Endothelial cell of umbilical vein (primary cell): ENCODE measurements at regions not wholly inside any gene's neighbourhood (a gene's known extent, or its start where the extent isn't known, plus 50 kb on each side); places are given as distances from the start of the nearest gene placed in this dataset.

Source experiments
- EZH2 ChIP-seq: IDR thresholded peaks from 2 replicates; pipeline ENCODE4 v1.6.1; 2012; ENCODE audit warnings: borderline replicate concordance, low read depth, mild to moderate bottlenecking, moderate library complexity, low read length, inconsistent platforms; ENCODE audit not compliant: severe bottlenecking
- JUN ChIP-seq: IDR thresholded peaks from 2 replicates; pipeline ENCODE4 v1.6.1; 2011; ENCODE audit warnings: borderline replicate concordance, low read depth; ENCODE audit not compliant: insufficient read length, insufficient read depth
- MAX ChIP-seq: IDR thresholded peaks from 2 replicates; pipeline ENCODE4 v1.6.1; 2011; ENCODE audit not compliant: insufficient read depth, insufficient read length
- POLR2A ChIP-seq: IDR thresholded peaks from 2 replicates; pipeline ENCODE4 v1.6.1; 2012; ENCODE audit warnings: low read depth, mild to moderate bottlenecking, control low read depth, low read length
- POLR2AphosphoS5 ChIP-seq: IDR thresholded peaks from 2 replicates; pipeline ENCODE4 v1.6.1; 2012; ENCODE audit warnings: low read depth, mild to moderate bottlenecking, control low read depth, low read length, moderate library complexity; ENCODE audit not compliant: insufficient read depth
- TF ChIP-seq, protein P1 (sequence below), 2 donors: IDR thresholded peaks; 1 replicate in 1 of 2; 2 replicates in 1 of 2; pipeline ENCODE4 v1.5.1; 2011; ENCODE audit warnings: low read length in 2 of 2, mild to moderate bottlenecking in 2 of 2, moderate library complexity in 2 of 2, control low read depth in 1 of 2, inconsistent platforms in 1 of 2, low read depth in 1 of 2; ENCODE audit not compliant: insufficient read depth in 1 of 2; ENCODE audit errors: extremely low read depth in 1 of 2

GRCh38 chr4:14445882-14446281, 556.4 kb upstream of the CPEB2 start:
- TF ChIP-seq, protein P1, sequence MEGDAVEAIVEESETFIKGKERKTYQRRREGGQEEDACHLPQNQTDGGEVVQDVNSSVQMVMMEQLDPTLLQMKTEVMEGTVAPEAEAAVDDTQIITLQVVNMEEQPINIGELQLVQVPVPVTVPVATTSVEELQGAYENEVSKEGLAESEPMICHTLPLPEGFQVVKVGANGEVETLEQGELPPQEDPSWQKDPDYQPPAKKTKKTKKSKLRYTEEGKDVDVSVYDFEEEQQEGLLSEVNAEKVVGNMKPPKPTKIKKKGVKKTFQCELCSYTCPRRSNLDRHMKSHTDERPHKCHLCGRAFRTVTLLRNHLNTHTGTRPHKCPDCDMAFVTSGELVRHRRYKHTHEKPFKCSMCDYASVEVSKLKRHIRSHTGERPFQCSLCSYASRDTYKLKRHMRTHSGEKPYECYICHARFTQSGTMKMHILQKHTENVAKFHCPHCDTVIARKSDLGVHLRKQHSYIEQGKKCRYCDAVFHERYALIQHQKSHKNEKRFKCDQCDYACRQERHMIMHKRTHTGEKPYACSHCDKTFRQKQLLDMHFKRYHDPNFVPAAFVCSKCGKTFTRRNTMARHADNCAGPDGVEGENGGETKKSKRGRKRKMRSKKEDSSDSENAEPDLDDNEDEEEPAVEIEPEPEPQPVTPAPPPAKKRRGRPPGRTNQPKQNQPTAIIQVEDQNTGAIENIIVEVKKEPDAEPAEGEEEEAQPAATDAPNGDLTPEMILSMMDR (IDR thresholded peaks at IDR 0.05; ENCODE audit: extremely low read depth in 1 of 2, insufficient read depth in 1 of 2, low read depth in 1 of 2, low read length in 2 of 2), result no peak
- no peak for TF ChIP-seq POLR2A
- TF ChIP-seq MAX, result no peak
- no peak for TF ChIP-seq POLR2AphosphoS5
- TF ChIP-seq JUN, result no peak
- TF ChIP-seq EZH2, result no peak
